Activated CD4-positive, alpha-beta T cell treated with anti-CD3 and anti-CD28 coated beads, Interleukin-2, amount 50 U/mL, for 24 hours (primary cell): ENCODE measurements at regions not wholly inside any gene's neighbourhood (a gene's known extent, or its start where the extent isn't known, plus 50 kb on each side); places are given as distances from the start of the nearest gene placed in this dataset.
"Not testable (repeated sequence)": the region's sequence is repeated elsewhere in the genome, so short reads cannot be mapped to it uniquely, and the experiment has no call there.

Experiments used
- DNase-seq, 2 donors: peaks; one replicate each; pipeline ENCODE4 v3.0.0-alpha.2; 2020; ENCODE audit warnings: low read depth in 1 of 2, low spot score in 1 of 2

DNA sequence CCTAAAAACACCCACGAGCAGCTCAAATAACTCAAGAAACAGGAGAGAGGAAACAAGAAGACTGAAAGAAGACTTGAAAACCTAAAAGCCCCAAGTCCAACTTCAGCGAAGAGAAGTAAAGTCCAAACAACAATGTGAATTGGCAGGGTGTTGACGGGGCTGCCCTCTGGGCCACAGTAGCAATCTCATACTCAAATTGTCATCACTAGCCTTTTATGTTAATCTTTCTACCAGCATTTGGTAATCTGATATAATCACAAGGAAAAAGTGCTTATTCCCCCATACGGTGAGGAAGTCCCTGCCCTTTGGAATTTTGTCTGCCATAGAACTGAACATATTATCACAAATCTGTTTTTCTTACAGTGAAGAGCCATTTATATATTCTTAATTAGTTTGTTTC lies 51.5 kb upstream of the IFNE start:
- no peak for DNase-seq

- no peak for DNase-seq
These were observed 53.3 kb upstream of the IFNE start for GRCh38 chr9:21535396-21535795.

- DNase-seq: no peak
These were observed 60.7 kb upstream of the IFNE start for GRCh38 chr9:21542787-21543186.

DNA sequence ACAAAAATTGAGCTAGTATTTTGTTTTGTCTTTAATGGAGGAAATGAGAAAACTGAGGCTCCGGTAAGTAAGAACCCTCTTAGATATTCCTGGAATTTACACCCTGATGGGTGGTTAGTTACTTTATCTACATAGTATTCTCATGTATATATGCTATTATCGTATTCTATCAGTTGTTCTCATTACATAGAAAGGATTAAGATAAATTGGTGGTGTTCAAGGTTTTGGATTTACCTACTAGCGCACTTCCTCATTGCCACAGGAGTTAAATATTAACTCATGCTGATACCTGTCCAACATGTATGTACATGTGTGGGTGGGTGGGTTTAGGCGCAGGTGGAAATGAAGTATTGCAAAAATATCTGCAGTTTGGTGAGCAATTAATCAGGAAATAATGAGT lies 61.1 kb upstream of the IFNE start:
- DNase-seq: no peak

DNA sequence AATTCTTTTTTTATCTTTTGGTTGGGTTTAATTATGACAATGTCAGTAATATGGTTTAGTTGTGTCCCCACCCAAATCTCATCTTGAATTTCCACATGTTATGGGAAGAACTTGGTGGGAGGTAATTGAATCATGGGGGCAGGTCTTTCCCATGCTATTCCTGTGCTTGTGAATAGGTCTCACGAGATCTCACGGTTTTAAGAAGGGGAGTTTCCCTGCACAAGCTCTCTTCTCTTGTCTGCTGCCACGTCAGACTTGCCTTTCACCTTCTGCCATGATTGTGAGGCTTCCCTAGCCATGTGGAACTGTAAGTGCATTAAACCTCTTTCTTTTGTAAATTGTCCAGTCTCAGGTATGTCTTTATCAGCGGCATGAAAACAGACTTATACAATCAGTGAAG lies 61.7 kb upstream of the IFNE start:
- not testable (repeated sequence) for DNase-seq

DNA sequence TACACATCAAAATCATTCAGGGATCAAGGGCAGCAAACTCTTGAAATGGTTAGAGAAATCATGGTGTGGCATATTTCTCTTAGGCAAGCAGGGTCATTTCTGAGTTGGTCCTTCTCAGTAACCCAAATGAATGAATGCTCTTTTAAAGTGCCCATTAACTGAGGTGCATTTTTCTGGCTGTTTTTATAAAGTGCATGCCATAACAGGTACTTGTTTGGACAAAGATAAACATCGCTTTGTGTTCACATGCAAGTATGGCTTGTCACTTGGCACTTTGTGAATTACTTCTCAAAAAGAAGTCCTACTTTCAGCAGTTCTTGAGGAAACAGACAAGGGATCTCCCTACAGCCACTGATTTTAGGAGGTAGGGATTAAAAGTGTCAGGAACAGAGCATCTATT lies 64.8 kb upstream of the IFNE start:
- DNase-seq: no peak

DNA sequence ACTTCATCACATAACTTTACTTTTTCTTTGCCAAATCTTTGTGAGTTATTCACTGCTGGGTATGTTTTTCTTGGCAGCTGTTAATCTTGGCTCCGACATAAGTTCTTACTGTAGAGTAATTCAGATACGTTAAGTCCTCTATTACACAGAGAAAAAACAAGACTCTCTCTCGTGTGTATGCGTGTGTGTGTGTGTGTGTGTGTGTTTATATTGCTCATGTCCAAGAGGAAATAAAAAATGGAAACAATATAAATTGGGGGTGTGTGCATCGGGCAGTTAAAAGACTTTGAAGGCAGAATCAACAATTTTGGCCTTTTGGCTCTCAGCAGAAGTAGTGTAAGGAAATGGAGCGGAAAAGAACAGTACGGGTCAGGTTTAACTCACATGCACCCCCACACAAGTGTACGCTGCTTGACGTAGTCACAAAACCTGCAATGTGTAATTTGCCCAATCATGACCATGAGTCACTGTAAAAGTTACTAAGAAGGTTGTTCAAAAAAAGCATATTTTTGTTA lies 67.2 kb upstream of the IFNE start:
- no peak for DNase-seq

DNA sequence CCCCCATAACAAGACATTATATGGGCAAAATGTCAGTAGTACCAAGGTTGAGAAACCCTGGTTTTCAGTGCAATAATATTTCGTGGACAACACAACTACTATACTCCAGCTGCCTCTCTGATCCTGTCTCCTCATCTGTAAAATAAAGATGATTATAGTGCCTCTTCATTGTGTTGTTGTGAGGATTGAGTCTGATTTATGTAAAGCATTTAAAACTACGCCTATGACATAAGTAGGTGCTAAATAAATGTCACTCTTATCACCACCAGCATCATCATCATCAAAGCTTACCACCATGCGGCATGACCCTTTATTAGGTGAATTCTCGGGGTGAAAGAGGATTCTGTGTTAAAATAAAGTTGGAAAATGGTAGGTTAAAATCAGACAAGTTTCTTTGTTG lies 67.8 kb upstream of the IFNE start:
- DNase-seq: no peak

DNA sequence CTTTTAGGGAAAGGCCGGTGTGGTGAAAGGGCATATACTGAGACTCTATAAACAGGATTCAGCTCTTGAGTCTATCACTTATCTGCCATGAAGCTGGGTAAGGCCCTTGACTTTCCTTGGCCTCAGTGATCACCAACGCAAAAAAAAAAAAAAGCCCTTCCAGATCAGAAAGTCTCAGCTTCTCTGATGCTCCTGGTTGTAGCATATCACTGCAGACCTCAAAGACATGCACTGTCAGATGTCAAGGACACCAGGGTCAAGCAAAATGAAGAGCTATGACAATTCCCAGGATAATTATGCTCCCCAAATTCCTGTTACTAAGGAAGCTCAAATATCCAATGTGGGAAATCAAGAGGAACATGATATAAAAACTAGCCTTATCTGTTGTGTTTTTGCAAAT lies 68.3 kb upstream of the IFNE start:
- no peak for DNase-seq

DNA sequence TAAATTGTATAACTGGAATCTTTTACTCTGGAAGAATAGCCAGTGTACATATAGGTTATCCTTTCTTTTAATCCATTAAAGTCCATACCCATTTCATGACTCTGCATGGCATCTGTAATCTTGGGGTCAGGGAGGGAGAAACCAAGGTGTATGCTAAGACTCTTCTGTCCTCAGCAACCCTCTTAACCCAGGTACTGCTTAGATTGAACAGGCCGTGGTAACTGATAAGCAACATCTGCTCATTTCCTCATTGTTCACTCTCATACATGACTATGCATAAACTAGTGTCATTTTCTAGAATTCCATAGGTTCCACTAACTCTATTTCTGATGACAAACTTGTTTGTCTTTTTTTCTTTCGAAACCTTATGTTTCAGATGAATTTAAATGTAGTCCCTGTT lies 69.3 kb upstream of the IFNE start:
- no peak for DNase-seq

- no peak for DNase-seq
These were observed 70.4 kb upstream of the IFNE start for GRCh38 chr9:21552244-21553170.

DNA sequence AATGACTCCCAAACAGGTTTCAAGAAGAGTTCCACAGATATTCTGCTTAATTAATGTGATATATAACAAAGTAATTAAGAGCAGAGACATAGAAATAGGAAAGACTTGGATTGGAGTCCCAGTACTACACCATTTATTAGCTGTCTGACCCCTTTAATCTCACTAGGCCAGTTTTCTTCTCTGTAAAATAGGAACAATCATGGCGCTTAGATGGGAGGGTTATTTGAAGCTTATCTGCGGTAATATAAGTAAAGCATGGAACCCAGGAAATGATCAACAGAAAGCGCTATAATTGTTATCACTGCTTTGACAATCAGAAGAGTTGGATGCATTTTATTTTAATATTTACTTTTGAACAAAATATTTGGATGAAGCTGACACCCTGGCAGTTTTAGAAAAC lies 71.3 kb upstream of the IFNE start:
- DNase-seq: no peak

DNA sequence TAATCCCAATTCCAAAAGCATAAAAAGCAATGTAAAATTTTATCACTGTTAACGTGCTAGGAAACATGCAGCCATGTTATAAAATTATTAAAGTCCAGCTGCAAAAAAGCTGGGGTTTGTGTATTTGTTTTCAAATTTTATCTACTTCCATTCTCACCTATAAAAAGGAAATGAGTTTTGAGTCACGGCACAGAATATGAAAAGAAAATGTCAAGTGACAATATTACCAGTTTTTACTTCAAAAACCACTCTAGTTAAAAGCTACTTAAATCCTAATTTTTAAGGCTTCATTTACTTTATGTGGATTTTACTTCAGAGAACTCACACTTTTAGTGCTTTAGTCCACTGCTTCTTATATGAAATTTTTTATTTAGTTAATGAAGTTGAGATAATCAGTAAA lies 72.7 kb upstream of the IFNE start:
- DNase-seq: no peak

- DNase-seq: no peak
These were observed 73.8 kb upstream of the IFNE start for GRCh38 chr9:21555911-21556310.

DNA sequence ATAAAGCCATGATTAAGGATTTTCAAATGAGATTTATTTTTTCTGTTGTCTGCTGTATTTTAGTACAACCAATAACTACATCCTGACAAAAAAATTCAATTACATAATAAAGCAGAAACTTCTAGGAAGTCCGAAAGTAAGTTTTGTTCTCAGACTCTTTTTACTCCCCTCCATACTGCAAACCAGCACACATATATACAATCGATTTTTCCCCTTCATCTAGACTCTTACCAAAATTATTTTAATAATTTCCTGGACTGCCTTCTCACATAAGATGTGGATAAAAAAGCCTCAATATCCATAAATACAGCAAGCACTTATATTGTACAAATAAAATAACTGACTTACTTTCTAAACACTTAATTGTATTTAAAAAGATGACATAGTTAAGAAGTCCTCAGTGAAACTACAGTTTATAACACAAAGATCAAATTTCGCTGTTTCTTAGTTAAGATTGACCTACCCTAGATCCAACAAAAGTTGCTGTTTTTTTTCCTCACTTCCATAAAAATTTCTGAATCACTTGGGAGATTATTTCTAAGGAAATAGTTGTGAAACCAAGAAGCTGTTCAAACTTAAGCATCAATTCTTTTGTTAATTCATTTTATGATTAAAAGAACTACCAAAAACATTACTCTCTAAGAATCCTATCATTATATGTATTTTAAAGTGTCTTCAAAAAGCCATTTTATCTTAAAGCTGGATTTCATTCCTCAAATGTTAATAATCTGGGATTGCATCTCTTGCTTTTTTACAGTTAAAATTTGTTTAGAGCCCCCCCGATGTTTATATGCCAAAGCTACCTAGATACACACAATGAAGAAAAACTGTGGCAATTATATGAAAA lies 74.7 kb upstream of the IFNE start:
- no peak for DNase-seq

DNA sequence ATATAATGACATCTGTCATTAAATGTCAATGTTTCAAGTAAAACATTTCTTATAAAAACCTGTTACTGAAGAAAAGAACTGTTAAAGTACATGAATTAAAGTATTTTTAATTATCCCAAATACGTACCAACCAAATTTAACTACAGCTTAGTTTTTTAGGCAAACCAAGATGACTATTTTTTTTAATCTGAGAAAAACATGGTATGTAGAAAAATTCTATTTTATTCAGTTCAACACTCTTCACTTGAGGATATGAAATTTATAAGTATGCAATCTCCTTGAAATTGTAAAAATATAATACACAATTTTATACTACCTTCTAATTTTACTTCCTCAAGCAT lies 75.3 kb upstream of the IFNE start:
- no peak for DNase-seq

DNA sequence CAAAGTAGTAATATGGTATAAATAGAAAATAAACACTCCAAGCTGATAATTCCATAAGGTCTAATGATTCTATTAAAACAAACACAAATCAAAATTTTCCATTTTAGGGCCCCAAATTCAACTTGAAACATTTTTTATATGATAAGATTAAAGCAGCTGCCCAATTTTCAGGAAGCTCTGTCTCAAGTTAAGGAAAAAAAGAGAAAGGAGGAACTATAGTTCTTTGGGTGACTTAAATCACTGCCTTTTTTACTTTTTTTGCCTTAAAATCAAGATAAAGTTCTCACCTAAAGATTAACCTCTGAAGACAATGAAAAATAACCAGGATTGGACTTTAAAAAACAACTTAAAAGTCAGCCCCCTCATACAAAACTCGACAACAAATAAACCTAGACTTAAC lies 76.0 kb upstream of the IFNE start:
- no peak for DNase-seq

DNA sequence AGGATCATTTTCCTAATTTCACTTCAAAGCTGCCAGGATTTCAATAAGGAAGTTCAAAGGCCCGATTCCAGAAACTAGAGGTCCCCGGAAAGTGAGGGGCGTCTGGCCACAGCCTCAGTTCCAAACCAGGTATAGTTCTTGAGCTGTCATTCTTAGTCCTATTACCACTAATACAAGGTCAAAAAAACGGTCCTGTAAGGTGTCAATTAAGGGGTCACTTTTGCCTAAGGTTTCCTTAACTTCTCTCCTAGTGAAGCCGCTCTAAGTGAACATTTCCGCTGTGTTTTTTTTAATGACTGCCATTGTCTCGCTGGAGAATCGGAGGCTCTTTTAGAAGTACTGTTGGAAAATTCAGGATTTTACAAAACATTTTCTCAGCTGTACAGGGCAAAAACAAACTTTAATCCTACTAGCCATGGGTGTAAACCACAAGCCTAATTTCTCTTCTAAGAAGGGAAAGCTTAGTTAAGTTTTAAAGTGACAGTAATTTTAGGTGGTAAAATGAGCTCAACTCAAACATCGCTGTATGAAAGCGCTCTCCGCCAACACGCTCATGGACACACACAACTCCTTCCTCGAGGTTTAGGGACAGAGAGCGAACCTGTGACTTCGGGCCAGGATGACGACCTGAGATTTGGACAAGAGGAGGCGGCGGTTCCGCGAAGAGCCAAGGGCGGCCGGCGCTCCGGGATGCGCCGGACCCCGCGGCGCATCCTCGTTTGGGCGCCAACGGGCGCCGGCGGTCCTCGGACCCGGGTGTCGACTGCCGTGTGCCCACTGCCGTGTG lies 76.7 kb upstream of the IFNE start:
- no peak for DNase-seq

DNA sequence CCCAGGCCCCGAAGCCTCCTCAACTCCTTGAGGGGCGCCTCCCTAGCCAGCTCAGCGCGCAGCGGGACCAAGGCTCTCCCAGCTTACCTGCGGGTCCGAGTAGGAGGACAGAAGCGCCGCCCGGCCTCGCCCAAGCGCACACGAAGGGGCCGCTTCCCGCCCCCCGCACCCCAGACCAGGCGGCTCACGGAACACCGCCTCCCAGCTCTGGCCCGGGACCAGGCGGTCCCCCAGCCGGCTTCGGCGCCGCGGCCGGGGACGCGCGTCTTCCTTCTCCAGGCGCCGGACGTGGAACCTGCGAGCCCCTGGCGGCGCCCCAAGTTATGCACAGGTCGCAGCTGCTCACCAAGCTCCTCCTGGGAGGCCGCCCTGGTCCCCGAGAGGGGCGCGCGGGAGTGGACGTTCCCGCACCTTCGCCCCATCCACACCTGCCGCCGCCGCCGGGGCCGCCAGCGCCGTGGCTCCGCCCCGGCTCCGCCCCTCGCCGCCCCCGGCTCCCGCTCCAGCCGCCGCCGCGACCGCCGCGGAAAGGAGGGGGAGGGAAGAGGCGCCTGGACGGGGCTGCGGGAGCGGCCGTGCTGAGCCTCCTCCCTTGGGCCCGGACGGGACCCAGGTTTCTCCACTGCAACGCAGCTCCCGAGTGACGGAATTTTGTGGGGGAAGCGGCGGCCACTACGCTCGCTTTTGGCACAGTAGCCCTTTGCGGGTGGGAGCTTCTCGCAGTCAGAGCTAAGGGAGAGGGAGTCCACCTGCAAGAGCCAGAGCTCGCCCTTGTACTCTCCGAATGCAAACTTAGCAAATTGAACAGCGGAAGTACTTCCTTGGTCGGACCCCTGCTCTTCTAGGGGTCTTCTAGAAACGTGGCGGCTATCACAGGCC lies 77.5 kb upstream of the IFNE start:
- DNase-seq: peak in 1 of 2 donors; percentile 13

GRCh38 chr9:21560281-21560745 lies 78.2 kb upstream of the IFNE start:
- no peak for DNase-seq
